HUDEP-2 (cell line): ENCODE measurements at regions not wholly inside any gene's neighbourhood (a gene's known extent, or its start where the extent isn't known, plus 50 kb on each side); places are given as distances from the start of the nearest gene placed in this dataset.

Source experiments
- DNase-seq, 76 experiments: peaks; one replicate each; lab custom pipeline; 2025; ENCODE audit not compliant: unreplicated experiment in 76 of 76; lab: John Stamatoyannopoulos, UW

DNA sequence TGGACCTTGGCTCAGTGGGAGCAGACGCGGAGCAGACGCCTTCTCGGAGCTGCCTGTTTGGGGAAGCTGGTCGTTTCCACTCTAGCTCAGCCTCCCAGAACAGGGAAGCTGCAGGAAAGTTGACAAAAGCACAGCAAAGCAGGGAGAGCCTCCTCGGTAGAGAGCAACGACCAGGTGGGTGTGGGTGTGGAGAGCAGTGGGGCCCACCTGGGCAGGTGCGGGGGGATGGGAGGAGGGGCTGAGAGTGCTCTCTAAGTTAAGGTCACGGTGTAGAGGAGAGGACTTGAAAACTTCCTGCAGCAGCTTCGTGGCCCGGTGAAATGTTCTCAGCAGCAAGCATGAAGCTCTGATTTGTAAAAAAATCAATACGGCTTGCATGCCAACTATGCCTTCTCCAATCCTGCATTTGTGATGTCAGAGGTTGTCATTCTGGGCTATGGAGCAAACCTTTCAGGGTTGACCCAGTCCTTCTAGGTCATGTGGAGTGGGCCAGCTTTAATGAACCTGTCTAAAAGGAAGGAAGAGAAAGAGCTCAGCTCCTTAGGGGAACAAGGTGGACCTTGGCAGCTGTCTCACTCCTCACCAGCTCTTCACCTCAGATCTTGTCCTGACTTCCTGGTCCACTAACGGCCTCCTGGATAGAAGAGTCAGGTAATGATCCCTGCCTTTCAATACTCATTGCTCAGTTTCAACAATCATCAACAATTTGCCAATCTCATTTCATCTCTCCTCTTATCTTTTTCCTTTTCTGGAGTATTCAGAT is 85.8 kb upstream of the UBL3 start:
- no peak for DNase-seq

DNA sequence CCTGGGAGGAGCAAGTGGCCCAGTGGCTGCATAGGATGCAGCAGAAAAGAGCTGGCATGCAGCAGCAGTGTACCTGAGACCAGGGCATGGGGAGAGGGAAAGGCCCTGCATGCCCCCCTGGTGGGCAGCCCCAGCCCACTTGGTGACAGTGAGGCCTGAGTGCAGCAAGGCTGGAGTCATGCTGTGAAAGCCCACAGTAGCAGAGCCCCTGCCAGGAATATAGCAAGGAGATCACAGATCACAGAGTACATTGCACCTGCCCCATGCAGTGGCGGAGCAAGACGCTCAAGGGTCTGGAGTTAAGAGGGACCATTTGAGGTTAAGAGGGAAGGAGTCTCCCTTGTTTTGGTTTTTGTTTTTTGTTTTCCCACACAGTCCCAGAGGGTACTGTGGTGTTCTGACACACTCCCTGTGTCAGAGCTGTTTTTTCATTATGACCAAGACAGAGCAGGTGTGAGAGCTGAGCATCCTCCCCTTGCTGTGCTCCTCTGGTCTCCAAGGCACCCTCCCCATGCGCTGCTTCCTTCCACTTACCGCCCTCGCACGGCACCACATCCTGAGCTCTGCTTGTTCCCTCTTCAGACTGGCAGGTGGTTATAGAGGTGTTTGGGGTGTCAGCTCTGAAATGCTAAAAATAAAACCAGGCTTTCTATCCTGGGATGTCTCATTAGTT is 85.0 kb upstream of the UBL3 start:
- no peak for DNase-seq

- no peak for DNase-seq
Measured at GRCh38 chr13:29934531-29935308, 84.3 kb upstream of the UBL3 start.

- no peak for DNase-seq
Measured at GRCh38 chr13:29933401-29933800, 83.0 kb upstream of the UBL3 start.

GRCh38 chr13:29931696-29932095 is 81.3 kb upstream of the UBL3 start:
- no peak for DNase-seq

GRCh38 chr13:29929062-29929847 is 78.8 kb upstream of the UBL3 start:
- no peak for DNase-seq

GRCh38 chr13:29926098-29926476 is 75.7 kb upstream of the UBL3 start:
- no peak for DNase-seq

DNA sequence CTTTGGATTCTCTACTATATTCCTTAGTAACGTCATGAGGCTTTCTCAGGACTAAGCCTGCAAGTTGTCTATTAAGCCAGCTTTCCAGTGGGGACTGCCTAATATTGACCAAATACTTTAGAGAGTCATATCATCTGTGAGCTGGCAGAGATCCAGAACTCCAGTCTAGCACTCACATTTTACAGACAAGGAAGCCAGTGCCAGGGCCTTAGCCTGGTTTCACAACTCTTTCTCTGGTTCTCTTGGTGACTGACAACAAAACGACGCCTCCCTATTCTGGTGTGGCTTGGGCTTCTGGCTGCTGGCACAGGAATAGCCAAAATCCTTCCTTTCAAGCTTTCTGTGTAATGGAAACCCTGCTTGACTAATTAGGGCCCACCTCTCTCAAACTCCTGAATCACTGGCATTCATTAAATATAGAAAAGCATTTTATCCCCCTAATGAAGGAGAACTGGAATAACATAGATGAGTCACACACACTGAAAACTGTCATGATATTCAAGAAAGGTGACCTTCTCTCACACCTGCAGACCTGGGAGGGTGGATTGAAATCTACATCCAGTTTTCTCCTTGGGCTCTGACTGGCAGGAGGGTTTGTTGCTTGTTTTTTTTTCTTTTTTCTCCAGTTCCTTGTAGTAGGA is 75.2 kb upstream of the UBL3 start:
- DNase-seq: peak in 3 of 76 experiments; percentile 2 to 15 (median 11)

DNA sequence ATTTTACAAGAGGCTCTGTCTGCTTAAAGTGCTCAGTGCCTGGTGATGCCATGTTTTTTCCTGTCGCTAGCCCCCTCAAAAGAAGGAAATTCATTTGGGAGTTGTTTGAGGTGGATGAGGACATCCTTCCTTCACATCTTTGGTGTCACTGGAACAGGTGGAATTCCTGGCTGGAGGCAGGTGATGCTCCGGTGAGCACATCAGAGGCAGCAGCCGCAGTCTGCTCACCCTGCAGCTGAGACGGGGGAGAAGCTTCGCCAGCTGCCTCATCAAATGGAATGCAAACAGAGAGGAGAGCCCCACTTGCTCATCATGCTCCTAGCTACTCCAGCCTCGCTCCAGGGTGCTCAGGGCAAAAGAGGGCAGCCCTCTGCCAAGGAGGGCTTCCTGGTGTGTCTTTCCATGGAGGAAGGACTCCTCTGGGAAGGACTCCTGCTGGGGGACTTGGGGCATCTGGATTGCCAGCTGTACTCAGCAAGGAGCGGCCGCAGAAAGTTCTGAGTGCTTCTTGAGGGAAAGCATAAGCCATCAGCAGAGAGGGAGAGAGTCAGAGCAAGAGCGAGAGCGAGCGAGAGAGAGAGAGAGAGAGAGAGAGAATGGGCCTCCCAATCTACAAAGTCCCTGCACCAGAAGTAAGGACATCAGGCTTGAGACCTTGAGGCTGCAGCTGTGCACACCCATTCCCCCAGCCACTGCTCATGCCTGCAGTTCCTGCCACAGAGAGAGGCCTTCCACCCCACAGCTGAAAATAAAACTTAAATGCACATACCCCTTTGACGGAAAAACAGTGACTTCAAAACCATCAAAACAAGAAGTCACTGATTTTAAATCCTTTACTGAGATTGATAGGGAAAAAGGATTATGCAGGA is 74.3 kb upstream of the UBL3 start:
- DNase-seq: no peak

GRCh38 chr13:29923554-29924481 is 73.4 kb upstream of the UBL3 start:
- peak in 46 of 76 experiments; percentile 3 to 57 (median 20) for DNase-seq

GRCh38 chr13:29922896-29923295 is 72.5 kb upstream of the UBL3 start:
- DNase-seq: peak in 3 of 76 experiments; percentile 7 to 13 (median 11)

DNA sequence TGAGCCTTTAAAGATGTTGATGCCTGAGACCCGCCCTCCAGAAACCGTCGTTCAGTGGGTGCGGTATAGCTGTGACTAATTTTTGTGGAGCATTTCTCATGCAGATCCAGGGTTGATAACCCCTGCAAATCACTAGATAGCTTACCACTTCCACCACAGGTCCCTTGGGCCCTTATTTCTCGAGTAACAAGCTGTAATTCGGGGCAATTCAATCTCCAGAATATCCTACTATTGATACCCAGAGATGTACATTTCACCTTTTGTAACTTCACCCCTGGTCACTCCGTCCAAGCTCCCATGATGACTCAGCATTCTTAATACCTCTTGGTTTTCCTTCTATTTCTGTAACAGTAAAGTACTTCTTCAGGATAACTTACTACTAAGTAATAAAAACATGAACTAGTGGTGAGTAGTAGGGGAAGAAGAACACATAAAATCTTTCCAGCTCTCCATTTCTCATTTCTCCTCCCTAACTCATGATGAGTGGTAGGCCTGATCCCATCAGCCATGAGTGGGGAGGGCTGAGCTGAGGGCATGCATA is 71.9 kb upstream of the UBL3 start:
- peak in 51 of 76 experiments; percentile 2 to 70 (median 25) for DNase-seq

- DNase-seq: no peak
Measured at GRCh38 chr13:29921542-29921941, 71.1 kb upstream of the UBL3 start.

DNA sequence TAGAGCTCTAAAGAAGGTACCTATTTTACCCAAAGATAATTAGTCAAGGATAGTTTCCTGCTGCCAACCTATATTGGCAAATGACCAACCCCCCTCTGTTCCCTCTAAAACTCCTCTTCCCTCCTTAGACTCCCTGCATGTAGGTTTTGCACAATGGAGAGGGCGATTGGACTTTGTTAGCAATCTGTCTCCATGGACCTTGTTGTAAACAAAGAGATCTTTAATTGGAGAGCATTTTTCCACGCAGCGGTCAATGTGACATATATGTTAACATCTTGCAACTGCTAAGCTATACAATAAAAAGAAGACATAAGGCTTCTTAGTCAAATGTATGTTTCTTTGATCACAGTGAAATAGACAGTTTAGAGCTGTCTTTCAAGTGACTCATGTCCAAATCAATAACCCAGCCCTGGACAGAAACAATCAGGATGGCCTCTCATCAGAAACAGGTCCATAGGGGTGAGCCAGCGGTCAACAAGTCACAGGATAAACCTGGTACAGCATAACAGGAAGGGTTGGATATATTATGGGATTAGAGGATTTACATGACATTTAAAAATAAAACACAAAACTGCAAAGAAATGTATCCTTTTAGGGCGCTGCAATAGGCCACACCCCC is 69.7 kb upstream of the UBL3 start:
- DNase-seq: no peak

DNA sequence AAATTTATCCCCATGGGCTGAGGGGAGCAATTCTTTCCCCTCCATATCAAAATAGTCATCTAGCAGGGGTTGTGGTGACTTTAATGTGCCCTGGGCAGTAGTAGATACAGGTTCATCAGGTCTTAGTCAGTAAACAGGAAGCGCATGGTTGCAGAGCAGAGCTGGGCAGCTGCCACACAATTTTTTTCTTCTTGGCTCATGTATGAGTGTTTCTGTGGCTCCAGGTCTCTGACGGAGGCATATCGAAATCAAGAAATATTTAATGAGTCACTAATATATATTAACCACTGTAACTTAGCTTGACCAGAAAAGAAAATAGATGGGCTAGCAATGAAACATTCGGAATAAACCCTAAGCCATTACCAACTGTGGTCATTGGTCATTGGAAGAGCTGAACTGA is 68.4 kb upstream of the UBL3 start:
- DNase-seq: no peak

GRCh38 chr13:29917650-29918049 is 67.2 kb upstream of the UBL3 start:
- no peak for DNase-seq

DNA sequence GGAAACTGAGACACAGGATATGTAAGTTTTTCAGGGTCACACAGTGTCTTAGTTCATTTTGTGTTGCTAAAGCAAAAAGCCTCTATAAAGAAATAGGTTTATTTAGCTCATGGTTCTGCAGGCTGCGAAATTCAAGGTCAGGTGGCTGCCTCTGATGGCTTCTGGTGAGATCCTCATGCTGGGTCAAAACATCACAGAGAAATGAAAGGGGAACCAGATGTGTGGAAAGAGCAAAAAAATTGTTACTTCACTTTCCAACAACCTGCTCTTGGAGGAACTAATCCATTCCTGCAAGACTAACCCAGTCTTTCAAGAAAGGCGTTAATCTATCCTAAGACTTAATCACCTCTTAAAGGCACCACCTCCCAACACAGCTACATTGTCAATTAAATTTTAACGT is 64.2 kb upstream of the UBL3 start:
- DNase-seq: no peak
